GM12891 (cell line): ENCODE measurements at regions not wholly inside any gene's neighbourhood (a gene's known extent, or its start where the extent isn't known, plus 50 kb on each side); places are given as distances from the start of the nearest gene placed in this dataset.

ENCODE experiments used
- DNase-seq: peaks from one replicate; pipeline ENCODE4 v3.0.0; 2011; ENCODE audit warnings: low spot score; ENCODE audit not compliant: insufficient read length
- FAIRE-seq: peaks from 2 replicates; lab custom pipeline; 2011; peaks lifted over from hg19 to GRCh38; lab: Jason Lieb, UNC
- PAX5 ChIP-seq: IDR thresholded peaks from 2 replicates; pipeline ENCODE4 v1.6.1; 2011; ENCODE audit warnings: low read length, moderate library complexity, mild to moderate bottlenecking; ENCODE audit not compliant: insufficient read depth, severe bottlenecking
- POLR2A ChIP-seq: IDR thresholded peaks from 2 replicates; pipeline ENCODE4 v1.6.1; 2011; ENCODE audit warnings: low read depth, low read length, control low read depth
- POLR2AphosphoS5 ChIP-seq: IDR thresholded peaks from 2 replicates; pipeline ENCODE4 v1.6.1; 2011; ENCODE audit warnings: low read depth, low read length, control low read depth
- POU2F2 ChIP-seq: IDR thresholded peaks from 2 replicates; pipeline ENCODE4 v1.6.1; 2011; ENCODE audit warnings: low read depth, mild to moderate bottlenecking, control low read depth, low read length, moderate library complexity
- SPI1 ChIP-seq: IDR thresholded peaks from 2 replicates; pipeline ENCODE4 v1.6.1; 2011; ENCODE audit warnings: low read depth, low read length, control low read depth
- TAF1 ChIP-seq: IDR thresholded peaks from 2 replicates; pipeline ENCODE4 v1.6.1; 2011; ENCODE audit warnings: low read depth, low read length, control low read depth

- no peak for DNase-seq
- no peak for FAIRE-seq
- TF ChIP-seq SPI1 (no peak), POLR2A (no peak), PAX5 (no peak), POU2F2 (no peak)
Measured at GRCh38 chr10:37711617-37712488, 145.6 kb downstream of the ZNF248 start.

GRCh38 chr10:37710831-37711616, 146.4 kb downstream of the ZNF248 start:
- DNase-seq (no peak), FAIRE-seq (no peak)
- TF ChIP-seq SPI1 (no peak), POU2F2 (no peak), POLR2A (no peak), POLR2AphosphoS5 (no peak), TAF1 (no peak), PAX5 (no peak)

- TF ChIP-seq POLR2A (no peak), TAF1 (no peak), POU2F2 (no peak), POLR2AphosphoS5 (no peak), SPI1 (no peak), PAX5 (no peak)
- DNase-seq (no peak), FAIRE-seq (no peak)
Measured at GRCh38 chr10:37707829-37708578, 149.4 kb downstream of the ZNF248 start.

- DNase-seq = no peak
- no peak for FAIRE-seq
- TF ChIP-seq POU2F2 (no peak), POLR2AphosphoS5 (no peak), TAF1 (no peak), POLR2A (no peak), PAX5 (no peak), SPI1 (no peak)
Measured at GRCh38 chr10:37704566-37704965, 152.8 kb downstream of the ZNF248 start.

- TF ChIP-seq SPI1 = no peak
- no peak for TF ChIP-seq POLR2AphosphoS5
- FAIRE-seq = no peak
- DNase-seq = no peak
Measured at GRCh38 chr10:37703833-37704382, 153.5 kb downstream of the ZNF248 start.

- DNase-seq (no peak), FAIRE-seq (no peak)
- TF ChIP-seq PAX5 (no peak), POLR2AphosphoS5 (no peak), POLR2A (no peak), POU2F2 (no peak), SPI1 (no peak), TAF1 (no peak)
Measured at GRCh38 chr10:37703114-37703513, 154.3 kb downstream of the ZNF248 start.

- FAIRE-seq (no peak), DNase-seq (no peak)
- no peak for TF ChIP-seq POLR2AphosphoS5
- no peak for TF ChIP-seq SPI1
- TF ChIP-seq PAX5 = no peak
- TF ChIP-seq TAF1 = no peak
- no peak for TF ChIP-seq POU2F2
- TF ChIP-seq POLR2A = no peak
Measured at GRCh38 chr10:37701781-37702493, 155.5 kb downstream of the ZNF248 start.

- FAIRE-seq (no peak), DNase-seq (no peak)
- no peak for TF ChIP-seq POU2F2
- TF ChIP-seq TAF1 = no peak
- no peak for TF ChIP-seq PAX5
- no peak for TF ChIP-seq POLR2AphosphoS5
- TF ChIP-seq SPI1 = no peak
- TF ChIP-seq POLR2A = no peak
Measured at GRCh38 chr10:37700886-37701780, 156.3 kb downstream of the ZNF248 start.
